ENCODE measurements at regions not wholly inside any gene's neighbourhood (a gene's known extent, or its start where the extent isn't known, plus 50 kb on each side); places are given as distances from the start of the nearest gene placed in this dataset.
A peak's percentile ranks its signal among the peaks of the same experiment; 100 is the strongest.
"Not testable (repeated sequence)": the region's sequence is repeated elsewhere in the genome, so short reads cannot be mapped to it uniquely, and the experiment has no call there.

DNA sequence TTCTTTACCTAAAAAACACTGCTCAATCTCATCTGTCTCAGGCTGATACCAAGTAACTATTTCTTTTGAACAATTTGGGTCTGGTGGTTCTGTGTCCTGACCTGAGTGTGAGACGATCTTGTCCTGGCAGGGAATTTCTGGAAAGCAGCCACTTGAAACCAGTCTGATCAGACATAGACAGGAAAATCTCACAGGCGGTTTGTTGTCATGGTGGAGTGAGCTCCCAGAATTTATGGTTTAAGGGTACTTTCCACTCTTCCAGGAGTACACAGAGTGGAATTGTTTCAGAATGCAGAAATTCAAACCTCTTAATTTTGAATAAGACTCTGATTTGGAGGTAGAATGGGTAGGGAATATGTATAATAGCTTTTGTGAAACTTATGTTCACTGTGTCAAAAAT, 268.2 kb downstream of the ISL1 start:
- DNase-seq (ENCODE audit: insufficient read length, low spot score): no peak
- FAIRE-seq: no peak

DNA sequence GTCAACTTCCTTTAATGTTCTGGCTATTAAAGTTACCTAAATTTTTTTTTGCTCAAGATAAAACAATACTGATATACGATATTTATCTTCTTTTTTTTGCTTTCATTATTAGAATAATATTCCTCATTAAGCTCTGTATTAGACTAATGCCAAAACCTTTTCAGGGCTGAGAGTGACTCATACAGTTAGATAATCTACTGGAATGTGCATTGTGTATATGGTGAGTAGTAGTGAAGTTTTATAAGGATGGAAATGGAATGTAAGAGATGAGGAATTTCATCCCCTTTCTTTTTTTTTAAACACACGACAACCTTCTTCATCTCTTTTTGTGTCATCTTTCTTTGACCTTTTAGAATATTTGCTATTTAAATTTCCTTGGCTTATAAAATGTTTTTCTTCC, 268.6 kb downstream of the ISL1 start:
- no peak for FAIRE-seq
- DNase-seq (ENCODE audit: insufficient read length, low spot score): peak; percentile 17

GRCh38 chr5:51652980-51653379, 269.7 kb downstream of the ISL1 start:
- DNase-seq (ENCODE audit: insufficient read length, low spot score) (no peak), FAIRE-seq (no peak)

DNA sequence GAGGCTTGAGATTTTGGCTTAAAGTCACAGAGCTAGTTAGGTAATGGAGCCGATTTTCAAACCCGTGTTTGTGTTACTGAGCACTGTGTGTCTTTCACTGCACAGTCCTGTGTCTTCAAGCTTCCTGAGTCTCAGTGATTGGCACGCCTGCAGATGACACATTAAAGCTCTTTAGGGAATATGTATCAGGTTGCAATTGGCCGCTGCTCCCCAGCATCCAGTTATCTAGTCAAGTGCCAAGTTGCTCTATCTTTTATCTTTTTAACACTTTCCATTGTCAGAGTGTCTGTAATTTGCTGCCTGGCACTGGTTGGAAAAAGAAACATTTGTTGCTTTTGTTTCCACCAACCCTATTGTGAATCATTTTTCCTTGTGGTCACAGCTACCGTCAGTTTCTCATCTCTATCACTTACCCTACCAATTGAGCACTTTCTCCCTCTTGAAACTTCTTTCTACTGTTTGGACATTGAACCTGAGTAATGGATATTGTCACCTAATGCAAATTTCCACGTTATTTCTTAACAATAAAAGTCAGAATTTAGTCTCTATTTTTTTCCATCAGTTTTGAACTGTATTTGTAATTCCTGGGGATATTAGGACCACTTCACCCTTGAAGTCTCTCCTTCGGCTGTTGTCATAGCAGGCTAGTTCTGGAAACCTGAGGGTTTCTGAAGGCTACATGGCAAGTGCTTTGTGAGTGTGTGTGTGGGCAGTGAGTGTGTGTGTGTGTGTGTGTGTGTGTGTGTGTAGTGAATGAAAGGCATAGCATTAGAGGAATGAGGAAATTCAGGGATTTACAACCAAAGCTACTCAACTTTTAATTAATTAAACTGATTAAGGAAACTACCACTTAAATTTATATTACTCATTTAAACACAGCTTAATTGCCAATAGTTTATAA, 274.3 kb downstream of the ISL1 start:
- FAIRE-seq: no peak
- DNase-seq (ENCODE audit: insufficient read length, low spot score): no peak

- FAIRE-seq (no peak), DNase-seq (ENCODE audit: insufficient read length, low spot score) (no peak)
These were observed 278.5 kb downstream of the ISL1 start for GRCh38 chr5:51661646-51662265.

- FAIRE-seq (no peak), DNase-seq (ENCODE audit: insufficient read length, low spot score) (no peak)
These were observed 281.4 kb downstream of the ISL1 start for GRCh38 chr5:51664491-51665250.

- no peak for FAIRE-seq
- no peak for DNase-seq (ENCODE audit: insufficient read length, low spot score)
These were observed 282.0 kb downstream of the ISL1 start for GRCh38 chr5:51665251-51665593.

- FAIRE-seq (no peak), DNase-seq (ENCODE audit: insufficient read length, low spot score) (no peak)
These were observed 285.8 kb downstream of the ISL1 start for GRCh38 chr5:51669095-51669494.

- no peak for DNase-seq (ENCODE audit: insufficient read length, low spot score)
- no peak for FAIRE-seq
These were observed 295.1 kb downstream of the ISL1 start for GRCh38 chr5:51678330-51678729.

- FAIRE-seq: no peak
- no peak for DNase-seq (ENCODE audit: insufficient read length, low spot score)
These were observed 296.0 kb downstream of the ISL1 start for GRCh38 chr5:51679286-51679685.

DNA sequence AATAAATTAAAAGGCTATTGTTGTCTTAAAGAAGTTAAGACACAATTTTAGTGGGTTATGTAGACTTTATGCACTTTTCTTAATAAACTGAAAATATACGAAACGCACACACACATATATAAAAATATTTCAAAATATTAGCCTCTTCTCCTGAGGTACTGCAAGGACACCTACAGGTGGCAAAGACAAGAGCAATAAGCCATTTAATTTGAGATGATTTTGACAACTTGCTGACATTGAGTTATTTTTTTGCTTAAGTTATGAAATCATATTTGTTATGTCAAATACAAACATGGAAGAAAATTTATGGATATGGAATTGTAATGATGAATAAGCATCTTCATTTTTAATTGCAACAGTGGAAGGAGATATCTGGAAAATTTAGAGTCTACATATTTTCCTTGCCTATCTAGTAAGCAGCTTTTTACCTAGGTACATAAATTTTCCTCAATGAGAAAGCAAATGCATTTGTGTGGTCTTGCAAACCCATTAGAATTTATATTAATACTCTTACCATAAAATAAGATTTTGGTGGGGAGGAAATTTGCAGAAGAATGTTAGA, 301.6 kb downstream of the ISL1 start:
- no peak for FAIRE-seq
- no peak for DNase-seq (ENCODE audit: insufficient read length, low spot score)

- DNase-seq (ENCODE audit: insufficient read length, low spot score) (no peak), FAIRE-seq (no peak)
These were observed 302.2 kb downstream of the ISL1 start for GRCh38 chr5:51685419-51685818.

GRCh38 chr5:51686622-51687021, 303.4 kb downstream of the ISL1 start:
- no peak for FAIRE-seq
- DNase-seq (ENCODE audit: insufficient read length, low spot score): no peak

- FAIRE-seq: no peak
- DNase-seq (ENCODE audit: insufficient read length, low spot score): no peak
These were observed 308.4 kb downstream of the ISL1 start for GRCh38 chr5:51691538-51692079.

GRCh38 chr5:51694826-51695225, 311.6 kb downstream of the ISL1 start:
- FAIRE-seq (no peak), DNase-seq (ENCODE audit: insufficient read length, low spot score) (no peak)

DNA sequence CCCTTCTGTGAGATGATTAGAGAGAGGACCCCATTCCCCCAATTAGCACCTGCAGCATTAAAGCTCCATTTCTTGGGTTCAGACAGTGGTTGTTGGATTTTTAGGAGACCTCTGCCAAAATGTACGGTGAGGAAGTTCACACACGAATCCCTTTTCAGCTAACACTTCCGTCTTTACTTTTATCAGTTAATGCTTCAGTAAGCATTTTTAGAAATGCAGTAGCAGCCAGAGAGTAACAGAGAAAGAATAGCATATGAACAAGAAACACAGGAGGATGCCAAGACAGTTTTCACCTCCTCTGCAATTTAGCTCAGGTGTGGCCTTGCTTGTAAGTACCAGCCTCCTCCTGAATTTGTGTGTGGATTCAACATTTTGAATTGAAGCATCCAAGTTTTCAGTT, 312.9 kb downstream of the ISL1 start:
- DNase-seq (ENCODE audit: insufficient read length, low spot score): no peak
- FAIRE-seq: no peak

GRCh38 chr5:51702046-51702445, 318.8 kb downstream of the ISL1 start:
- FAIRE-seq; DNase-seq (ENCODE audit: insufficient read length, low spot score): not testable (repeated sequence)

DNA sequence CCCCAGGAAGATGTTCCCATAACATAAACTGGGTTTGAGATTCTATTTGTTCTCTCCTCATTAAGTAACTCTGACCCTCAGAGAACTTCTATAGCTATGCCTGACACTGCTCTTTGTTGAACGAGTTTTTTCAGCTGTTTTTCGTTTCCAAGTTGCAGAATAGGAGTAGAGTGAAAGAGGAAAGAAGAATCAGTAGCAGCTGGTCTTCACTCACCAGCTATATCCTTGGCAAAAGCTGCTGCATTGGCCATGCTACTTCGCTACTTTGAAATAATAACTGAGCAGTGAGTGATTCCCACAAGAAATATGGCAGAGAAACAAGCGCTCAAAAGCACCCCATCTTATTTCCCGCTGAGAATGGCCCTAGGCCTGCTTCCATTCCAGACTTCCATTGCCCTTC, 329.0 kb downstream of the ISL1 start:
- DNase-seq (ENCODE audit: insufficient read length, low spot score) (no peak), FAIRE-seq (no peak)

DNA sequence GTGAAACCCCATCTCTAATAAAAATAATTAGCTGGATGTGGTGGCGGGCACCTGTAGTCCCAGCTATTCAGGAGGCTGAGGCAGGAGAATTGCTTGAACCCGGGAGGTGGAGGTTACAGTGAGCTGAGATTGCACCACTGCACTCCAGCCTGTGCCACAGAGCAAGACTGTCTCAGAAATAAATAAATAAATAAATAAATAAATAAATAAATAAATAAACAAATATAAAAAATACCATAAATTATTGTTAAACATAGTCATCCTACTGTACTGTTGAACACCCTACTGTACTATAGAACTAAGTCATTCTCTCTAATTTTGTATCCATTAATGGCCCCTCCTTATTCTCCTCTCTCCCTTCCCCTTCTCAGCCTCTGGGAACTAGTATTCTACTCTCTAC, 332.2 kb downstream of the ISL1 start:
- FAIRE-seq; DNase-seq (ENCODE audit: insufficient read length, low spot score): not testable (repeated sequence)

DNA sequence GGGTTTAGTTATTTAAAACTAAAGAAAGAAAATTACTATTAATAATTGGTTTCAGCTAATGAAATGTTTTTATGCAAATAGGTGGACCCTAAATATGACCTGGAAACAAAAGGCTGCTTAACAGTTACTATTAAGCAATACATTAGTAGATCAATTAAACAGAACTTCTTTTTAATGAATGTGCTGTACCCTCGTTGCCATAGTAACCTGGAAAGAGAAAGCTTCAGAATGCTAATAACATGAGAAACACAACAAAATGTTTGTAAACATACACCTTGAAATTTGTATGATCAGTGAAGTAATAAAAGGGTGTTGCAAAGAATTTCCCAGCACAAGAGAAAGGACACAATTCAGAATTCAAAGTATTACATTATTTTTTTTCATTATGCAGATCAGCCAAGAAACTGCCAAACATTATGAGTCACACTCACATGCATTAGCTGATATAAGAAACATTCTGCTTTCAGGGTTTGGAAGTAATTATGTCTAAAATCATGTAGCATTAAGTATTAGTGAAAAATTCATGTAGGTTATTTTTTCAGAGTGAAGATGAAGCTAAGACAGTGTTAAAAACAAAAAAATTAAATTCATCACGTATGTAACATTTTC, 348.3 kb downstream of the ISL1 start:
- FAIRE-seq: no peak
- no peak for DNase-seq (ENCODE audit: insufficient read length, low spot score)

GRCh38 chr5:51732304-51732703, 349.1 kb downstream of the ISL1 start:
- no peak for FAIRE-seq
- no peak for DNase-seq (ENCODE audit: insufficient read length, low spot score)
